ENCODE measurements at regions not wholly inside any gene's neighbourhood (a gene's known extent, or its start where the extent isn't known, plus 50 kb on each side); places are given as distances from the start of the nearest gene placed in this dataset.

GRCh38 chr14:58965601-58966000, 222.9 kb upstream of the DAAM1 start:
- Histone ChIP-seq H3K79me2 (ENCODE audit: insufficient read depth, low read length) (no peaks in the 10 kb centered on the region), H3K9me3 (ENCODE audit: low read length) (no peaks in the 10 kb centered on the region), H3K4me1 (ENCODE audit: insufficient read depth, low read length, severe bottlenecking) (no peaks in the 10 kb centered on the region), H3K27ac (ENCODE audit: low read depth, low read length, poor library complexity, severe bottlenecking) (no peak overlapping the region), H3K4me2 (ENCODE audit: low read length) (no peak overlapping the region), H4K20me1 (ENCODE audit: insufficient read depth, low read length) (no peaks in the 10 kb centered on the region), H3K9ac (ENCODE audit: low read length) (no peak overlapping the region), H3F3A (ENCODE audit: insufficient read depth, low read length) (no peaks in the 10 kb centered on the region), H2AFZ (ENCODE audit: low read length) (no peak overlapping the region), H3K4me3 (ENCODE audit: low read depth, low read length, poor library complexity, severe bottlenecking) (no peak overlapping the region), H3K27me3 (ENCODE audit: insufficient read depth, low read length) (no peaks in the 10 kb centered on the region), H3K9me2 (ENCODE audit: low read depth, low read length) (no peaks in the 10 kb centered on the region), H3K36me3 (ENCODE audit: insufficient read depth, low read length) (no peaks in the 10 kb centered on the region)
- no peak for TF ChIP-seq EZH2 (IDR thresholded peaks at IDR 0.05; ENCODE audit: borderline replicate concordance, low read length)

GRCh38 chr14:58966997-58967396, 221.5 kb upstream of the DAAM1 start:
- H3K36me3 ChIP-seq (ENCODE audit: insufficient read depth, low read length) = no peaks in the 10 kb centered on the region
- H3K27ac ChIP-seq (ENCODE audit: low read depth, low read length, poor library complexity, severe bottlenecking) = no peak overlapping the region
- H3K9me2 ChIP-seq (ENCODE audit: low read depth, low read length) = no peaks in the 10 kb centered on the region
- H3K4me1 ChIP-seq (ENCODE audit: insufficient read depth, low read length, severe bottlenecking) = no peaks in the 10 kb centered on the region
- H3K27me3 ChIP-seq (ENCODE audit: insufficient read depth, low read length) = no peaks in the 10 kb centered on the region
- H3F3A ChIP-seq (ENCODE audit: insufficient read depth, low read length) = no peaks in the 10 kb centered on the region
- H3K79me2 ChIP-seq (ENCODE audit: insufficient read depth, low read length) = no peaks in the 10 kb centered on the region
- H3K4me2 ChIP-seq (ENCODE audit: low read length) = no peak overlapping the region
- H4K20me1 ChIP-seq (ENCODE audit: insufficient read depth, low read length) = no peaks in the 10 kb centered on the region
- TF ChIP-seq EZH2 (IDR thresholded peaks at IDR 0.05; ENCODE audit: borderline replicate concordance, low read length) = no peak
- no peak for TF ChIP-seq CTCF (IDR thresholded peaks at IDR 0.05; ENCODE audit: low read length)
- H2AFZ ChIP-seq (ENCODE audit: low read length) = no peak overlapping the region
- H3K9ac ChIP-seq (ENCODE audit: low read length) = no peak overlapping the region
- H3K4me3 ChIP-seq (ENCODE audit: low read depth, low read length, poor library complexity, severe bottlenecking) = no peak overlapping the region
- no peaks in the 10 kb centered on the region for H3K9me3 ChIP-seq (ENCODE audit: low read length)

GRCh38 chr14:58969951-58970751, 218.3 kb upstream of the DAAM1 start:
- H2AFZ ChIP-seq (ENCODE audit: low read length) = no peak overlapping the region
- H3K4me3 ChIP-seq (ENCODE audit: low read depth, low read length, poor library complexity, severe bottlenecking) = no peak overlapping the region
- H3K4me2 ChIP-seq (ENCODE audit: low read length) = no peak overlapping the region
- no peaks in the 10 kb centered on the region for H3K9me2 ChIP-seq (ENCODE audit: low read depth, low read length)
- no peaks in the 10 kb centered on the region for H3K36me3 ChIP-seq (ENCODE audit: insufficient read depth, low read length)
- H3F3A ChIP-seq (ENCODE audit: insufficient read depth, low read length) = no peaks in the 10 kb centered on the region
- H3K27ac ChIP-seq (ENCODE audit: low read depth, low read length, poor library complexity, severe bottlenecking) = no peak overlapping the region
- no peaks in the 10 kb centered on the region for H3K79me2 ChIP-seq (ENCODE audit: insufficient read depth, low read length)
- no peaks in the 10 kb centered on the region for H4K20me1 ChIP-seq (ENCODE audit: insufficient read depth, low read length)
- H3K4me1 ChIP-seq (ENCODE audit: insufficient read depth, low read length, severe bottlenecking) = no peaks in the 10 kb centered on the region
- H3K9ac ChIP-seq (ENCODE audit: low read length) = no peak overlapping the region
- TF ChIP-seq CTCF (IDR thresholded peaks at IDR 0.05; ENCODE audit: low read length) (no peak), EZH2 (IDR thresholded peaks at IDR 0.05; ENCODE audit: borderline replicate concordance, low read length) (no peak)
- H3K27me3 ChIP-seq (ENCODE audit: insufficient read depth, low read length) = no peaks in the 10 kb centered on the region
- no peaks in the 10 kb centered on the region for H3K9me3 ChIP-seq (ENCODE audit: low read length)

Data from OCI-LY1 (cell line).